H9 (cell line): ENCODE measurements at regions not wholly inside any gene's neighbourhood (a gene's known extent, or its start where the extent isn't known, plus 50 kb on each side); places are given as distances from the start of the nearest gene placed in this dataset.

ENCODE experiments used
- DNase-seq: peaks from one replicate; pipeline ENCODE4 v3.0.0-alpha.2; 2017
- H2AFZ ChIP-seq: one replicate; pipeline ENCODE4 v1.6.1; 2013; ENCODE audit warnings: mild to moderate bottlenecking, low read length, control low read depth, moderate library complexity
- H2AK5ac ChIP-seq: 2 replicates; pipeline ENCODE4 v1.6.1; 2013; ENCODE audit warnings: low read length, control low read depth, mixed read lengths; ENCODE audit not compliant: insufficient read length
- H2BK120ac ChIP-seq: one replicate; pipeline ENCODE4 v1.6.1; 2013; ENCODE audit warnings: low read depth, mild to moderate bottlenecking, low read length, control low read depth, inconsistent platforms; ENCODE audit not compliant: poor library complexity, severe bottlenecking
- H2BK12ac ChIP-seq: 2 replicates; pipeline ENCODE4 v1.6.1; 2013; ENCODE audit warnings: low read length, control low read depth, mixed read lengths, low read depth; ENCODE audit not compliant: insufficient read length
- H2BK15ac ChIP-seq: 2 replicates; pipeline ENCODE4 v1.6.1; 2013; ENCODE audit warnings: low read depth, low read length, control low read depth
- H2BK20ac ChIP-seq: one replicate; pipeline ENCODE4 v1.6.1; 2013; ENCODE audit warnings: low read depth, mild to moderate bottlenecking, low read length, control low read depth, inconsistent platforms; ENCODE audit not compliant: poor library complexity, severe bottlenecking
- H2BK5ac ChIP-seq: 2 replicates; pipeline ENCODE4 v1.6.1; 2013; ENCODE audit warnings: low read length, control low read depth, mixed read lengths; ENCODE audit not compliant: insufficient read length
- H3K14ac ChIP-seq: 2 replicates; pipeline ENCODE4 v1.6.1; 2013; ENCODE audit warnings: low read length, control low read depth; ENCODE audit not compliant: insufficient read depth
- H3K18ac ChIP-seq: 2 replicates; pipeline ENCODE4 v1.6.1; 2013; ENCODE audit warnings: low read depth, mild to moderate bottlenecking, mixed read lengths, low read length, control low read depth; ENCODE audit not compliant: insufficient read length
- H3K23ac ChIP-seq: 2 replicates; pipeline ENCODE4 v1.6.1; 2013; ENCODE audit warnings: low read length, control low read depth, mixed read lengths, low read depth; ENCODE audit not compliant: insufficient read length
- H3K23me2 ChIP-seq: 2 replicates; pipeline ENCODE4 v1.6.1; 2013; ENCODE audit warnings: low read depth, mild to moderate bottlenecking, mixed read lengths, low read length, control low read depth; ENCODE audit not compliant: insufficient read length, poor library complexity, severe bottlenecking
- H3K27ac ChIP-seq: 2 replicates; pipeline ENCODE4 v1.5.1; 2013; ENCODE audit warnings: low read length, control low read depth, mixed read lengths, low read depth; ENCODE audit not compliant: insufficient read length
- H3K27me3 ChIP-seq: 2 replicates; pipeline ENCODE4 v1.6.1; 2013; ENCODE audit warnings: low read length, control low read depth, inconsistent platforms; ENCODE audit not compliant: insufficient read depth
- H3K4ac ChIP-seq: 2 replicates; pipeline ENCODE4 v1.6.1; 2013; ENCODE audit warnings: low read depth, mild to moderate bottlenecking, control low read depth, inconsistent platforms, low read length, moderate library complexity
- H3K4me1 ChIP-seq: 2 replicates; pipeline ENCODE4 v1.6.1; 2013; ENCODE audit warnings: low read length, control low read depth, inconsistent platforms; ENCODE audit not compliant: insufficient read depth
- H3K4me2 ChIP-seq: 2 replicates; pipeline ENCODE4 v1.6.1; 2013; ENCODE audit warnings: low read length, control low read depth, mixed read lengths; ENCODE audit not compliant: insufficient read length, insufficient read depth
- H3K56ac ChIP-seq: 2 replicates; pipeline ENCODE4 v1.6.1; 2013; ENCODE audit warnings: low read depth, mild to moderate bottlenecking, mixed read lengths, low read length, control low read depth; ENCODE audit not compliant: insufficient read length
- H3K79me1 ChIP-seq: 2 replicates; pipeline ENCODE4 v1.6.1; 2013; ENCODE audit warnings: low read depth, mild to moderate bottlenecking, moderate library complexity, low read length, control low read depth, inconsistent platforms; ENCODE audit not compliant: insufficient read depth, poor library complexity, severe bottlenecking
- H3K79me2 ChIP-seq: 2 replicates; pipeline ENCODE4 v1.6.1; 2013; ENCODE audit warnings: low read length, control low read depth, inconsistent platforms; ENCODE audit not compliant: insufficient read depth
- H3K9ac ChIP-seq: 2 replicates; pipeline ENCODE4 v1.6.1; 2013; ENCODE audit warnings: low read length, control low read depth, mixed read lengths; ENCODE audit not compliant: insufficient read length; ENCODE audit errors: extremely low read depth
- H3K9me3 ChIP-seq: one replicate; pipeline ENCODE4 v1.6.1; 2013; ENCODE audit warnings: low read depth, low read length, inconsistent platforms; ENCODE audit not compliant: control insufficient read depth
- H3T11ph ChIP-seq: one replicate; pipeline ENCODE4 v1.6.1; 2013; ENCODE audit warnings: mild to moderate bottlenecking, low read length, control low read depth, inconsistent platforms
- H4K20me1 ChIP-seq: one replicate; pipeline ENCODE4 v1.6.1; 2013; ENCODE audit not compliant: control insufficient read depth, insufficient read length, insufficient read depth
- H4K5ac ChIP-seq: 2 replicates; pipeline ENCODE4 v1.6.1; 2013; ENCODE audit warnings: low read depth, mild to moderate bottlenecking, mixed read lengths, low read length, control low read depth; ENCODE audit not compliant: insufficient read length
- H4K8ac ChIP-seq: replicated peaks from 2 replicates; pipeline ENCODE4 v1.6.1; 2013; ENCODE audit warnings: low read length, control low read depth, mixed read lengths, low read depth; ENCODE audit not compliant: insufficient read length
- H4K91ac ChIP-seq: 2 replicates; pipeline ENCODE4 v1.6.1; 2013; ENCODE audit warnings: low read depth, mild to moderate bottlenecking, moderate library complexity, mixed read lengths, low read length, control low read depth; ENCODE audit not compliant: insufficient read length
- H3K27ac Mint-ChIP-seq, 3 experiments: 2 replicates in 2 of 3; 3 replicates in 1 of 3; pipeline ENCODE4 v1.8.0; 2020 to 2021; ENCODE audit warnings: mixed read lengths in 3 of 3, mild to moderate bottlenecking in 1 of 3, moderate library complexity in 1 of 3
- H3K27me3 Mint-ChIP-seq: 2 replicates; pipeline ENCODE4 v1.8.0; 2021; ENCODE audit warnings: low read depth, mild to moderate bottlenecking, moderate library complexity, mixed read lengths
- H3K36me3 Mint-ChIP-seq, 3 experiments: 2 replicates in 2 of 3; 3 replicates in 1 of 3; pipeline ENCODE4 v1.8.0; 2020 to 2021; ENCODE audit warnings: low read depth in 3 of 3, mixed read lengths in 3 of 3; ENCODE audit not compliant: insufficient read depth in 1 of 3
- H3K4me1 Mint-ChIP-seq, 2 experiments: 2 replicates each; pipeline ENCODE4 v1.8.0; 2020; ENCODE audit warnings: mixed read lengths in 2 of 2
- H3K4me3 Mint-ChIP-seq, 2 experiments: 2 replicates in 1 of 2; 3 replicates in 1 of 2; pipeline ENCODE4 v1.8.0; 2020 to 2021; ENCODE audit warnings: mild to moderate bottlenecking in 2 of 2, mixed read lengths in 2 of 2, moderate library complexity in 1 of 2
- H3K9me3 Mint-ChIP-seq, 2 experiments: 2 replicates in 1 of 2; 3 replicates in 1 of 2; pipeline ENCODE4 v1.8.0; 2020; ENCODE audit warnings: mild to moderate bottlenecking in 2 of 2, mixed read lengths in 2 of 2, moderate library complexity in 1 of 2
- TF ChIP-seq, protein P1 (sequence below): fragments of 200-600 bp; sonication (generic); conservative IDR thresholded peaks from 3 replicates; pipeline ENCODE4 v1.8.0; 2021; ENCODE audit warnings: antibody characterized with exemption, mild to moderate bottlenecking

DNA sequence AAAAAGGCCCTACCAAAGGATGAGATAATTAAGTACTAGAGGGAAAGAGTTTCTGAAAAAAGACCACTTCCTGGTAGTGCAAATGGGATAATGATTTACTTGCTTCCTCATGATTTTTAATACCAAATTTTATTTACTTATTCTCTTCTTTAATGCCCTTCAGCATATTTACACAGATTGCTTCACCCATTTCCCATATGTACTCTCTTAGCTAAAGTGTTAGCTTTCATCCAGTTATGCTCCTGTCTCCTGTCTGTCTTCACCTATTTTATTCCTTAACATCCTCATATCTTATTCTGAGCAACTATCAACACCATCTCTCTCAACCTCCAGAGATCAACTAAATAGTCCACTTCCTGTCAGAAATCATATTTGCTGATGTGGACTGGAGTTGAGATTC lies 183.2 kb upstream of the HS3ST1 start:
- H4K5ac ChIP-seq: no peak overlapping the region

More for the DNA sequence above, 183.2 kb upstream of the HS3ST1 start:
- Histone ChIP-seq H2BK20ac (no peak overlapping the region), H3K4me1 (no peaks in the 10 kb centered on the region), H3K4ac (no peak overlapping the region), H3K14ac (no peak overlapping the region), H3K9me3 (no peaks in the 10 kb centered on the region), H3K9ac (no peak overlapping the region), H3K23me2 (no peaks in the 10 kb centered on the region), H2BK5ac (no peak overlapping the region), H2BK15ac (no peak overlapping the region), H4K91ac (no peak overlapping the region), H4K8ac (no peak overlapping the region), H4K20me1 (no peaks in the 10 kb centered on the region), H3K79me2 (no peaks in the 10 kb centered on the region), H3K23ac (no peak overlapping the region), H3K18ac (no peak overlapping the region), H2BK120ac (no peak overlapping the region), H3K27me3 (no peaks in the 10 kb centered on the region), H2AFZ (no peak overlapping the region), H2BK12ac (no peak overlapping the region), H3K56ac (no peak overlapping the region), H3K27ac (no peak overlapping the region), H3T11ph (no peak overlapping the region), H3K79me1 (no peaks in the 10 kb centered on the region), H2AK5ac (no peak overlapping the region), H3K4me2 (no peak overlapping the region)
- H3K27me3 Mint-ChIP-seq: no peaks in the 10 kb centered on the region
- H3K36me3 Mint-ChIP-seq: no peaks in the 10 kb centered on the region
- TF ChIP-seq, protein P1, sequence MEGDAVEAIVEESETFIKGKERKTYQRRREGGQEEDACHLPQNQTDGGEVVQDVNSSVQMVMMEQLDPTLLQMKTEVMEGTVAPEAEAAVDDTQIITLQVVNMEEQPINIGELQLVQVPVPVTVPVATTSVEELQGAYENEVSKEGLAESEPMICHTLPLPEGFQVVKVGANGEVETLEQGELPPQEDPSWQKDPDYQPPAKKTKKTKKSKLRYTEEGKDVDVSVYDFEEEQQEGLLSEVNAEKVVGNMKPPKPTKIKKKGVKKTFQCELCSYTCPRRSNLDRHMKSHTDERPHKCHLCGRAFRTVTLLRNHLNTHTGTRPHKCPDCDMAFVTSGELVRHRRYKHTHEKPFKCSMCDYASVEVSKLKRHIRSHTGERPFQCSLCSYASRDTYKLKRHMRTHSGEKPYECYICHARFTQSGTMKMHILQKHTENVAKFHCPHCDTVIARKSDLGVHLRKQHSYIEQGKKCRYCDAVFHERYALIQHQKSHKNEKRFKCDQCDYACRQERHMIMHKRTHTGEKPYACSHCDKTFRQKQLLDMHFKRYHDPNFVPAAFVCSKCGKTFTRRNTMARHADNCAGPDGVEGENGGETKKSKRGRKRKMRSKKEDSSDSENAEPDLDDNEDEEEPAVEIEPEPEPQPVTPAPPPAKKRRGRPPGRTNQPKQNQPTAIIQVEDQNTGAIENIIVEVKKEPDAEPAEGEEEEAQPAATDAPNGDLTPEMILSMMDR: no peak
- no peaks in the 10 kb centered on the region for H3K9me3 Mint-ChIP-seq
- DNase-seq: no peak
- no peak overlapping the region for H3K4me3 Mint-ChIP-seq
- H3K27ac Mint-ChIP-seq: no peak overlapping the region
- H3K4me1 Mint-ChIP-seq: no peaks in the 10 kb centered on the region
